NCI-H1048 (cell line): ENCODE measurements at regions not wholly inside any gene's neighbourhood (a gene's known extent, or its start where the extent isn't known, plus 50 kb on each side); places are given as distances from the start of the nearest gene placed in this dataset.
"Not testable (repeated sequence)": the region's sequence is repeated elsewhere in the genome, so short reads cannot be mapped to it uniquely, and the experiment has no call there.

Experiments used
- DNase-seq: peaks from one replicate; lab custom pipeline; 2025; lab: John Stamatoyannopoulos, UW

GRCh38 chr13:30065181-30065580, 214.8 kb upstream of the UBL3 start:
- no peak for DNase-seq

GRCh38 chr13:30063892-30064291, 213.5 kb upstream of the UBL3 start:
- no peak for DNase-seq

GRCh38 chr13:30061217-30061616, 210.8 kb upstream of the UBL3 start:
- DNase-seq: no peak

GRCh38 chr13:30058429-30058828, 208.0 kb upstream of the UBL3 start:
- no peak for DNase-seq

- DNase-seq: not testable (repeated sequence)
Measured at GRCh38 chr13:30054546-30054945, 204.1 kb upstream of the UBL3 start.

GRCh38 chr13:30053939-30054338, 203.5 kb upstream of the UBL3 start:
- DNase-seq: no peak

GRCh38 chr13:30052120-30052519, 201.7 kb upstream of the UBL3 start:
- DNase-seq: no peak

GRCh38 chr13:30051531-30052060, 201.2 kb upstream of the UBL3 start:
- no peak for DNase-seq

GRCh38 chr13:30049692-30050091, 199.3 kb upstream of the UBL3 start:
- no peak for DNase-seq

- no peak for DNase-seq
Measured at GRCh38 chr13:30047154-30047874, 196.9 kb upstream of the UBL3 start.

GRCh38 chr13:30045916-30046704, 195.7 kb upstream of the UBL3 start:
- no peak for DNase-seq

- no peak for DNase-seq
Measured at GRCh38 chr13:30044932-30045331, 194.5 kb upstream of the UBL3 start.

GRCh38 chr13:30043631-30043925, 193.2 kb upstream of the UBL3 start:
- DNase-seq: no peak

GRCh38 chr13:30042891-30043630, 192.6 kb upstream of the UBL3 start:
- DNase-seq: no peak

- no peak for DNase-seq
Measured at GRCh38 chr13:30042272-30042671, 191.9 kb upstream of the UBL3 start.

- DNase-seq: no peak
Measured at GRCh38 chr13:30039511-30039911, 189.1 kb upstream of the UBL3 start.

GRCh38 chr13:30038884-30039283, 188.5 kb upstream of the UBL3 start:
- DNase-seq: no peak

- DNase-seq: no peak
Measured at GRCh38 chr13:30037766-30038165, 187.3 kb upstream of the UBL3 start.

GRCh38 chr13:30037306-30037705, 186.9 kb upstream of the UBL3 start:
- DNase-seq: no peak

GRCh38 chr13:30034458-30034795, 184.0 kb upstream of the UBL3 start:
- no peak for DNase-seq

- DNase-seq: no peak
Measured at GRCh38 chr13:30033681-30034457, 183.5 kb upstream of the UBL3 start.

GRCh38 chr13:30032263-30032662, 181.8 kb upstream of the UBL3 start:
- no peak for DNase-seq
